ENCODE measurements at regions not wholly inside any gene's neighbourhood (a gene's known extent, or its start where the extent isn't known, plus 50 kb on each side); places are given as distances from the start of the nearest gene placed in this dataset.

- TF ChIP-seq, protein P1, sequence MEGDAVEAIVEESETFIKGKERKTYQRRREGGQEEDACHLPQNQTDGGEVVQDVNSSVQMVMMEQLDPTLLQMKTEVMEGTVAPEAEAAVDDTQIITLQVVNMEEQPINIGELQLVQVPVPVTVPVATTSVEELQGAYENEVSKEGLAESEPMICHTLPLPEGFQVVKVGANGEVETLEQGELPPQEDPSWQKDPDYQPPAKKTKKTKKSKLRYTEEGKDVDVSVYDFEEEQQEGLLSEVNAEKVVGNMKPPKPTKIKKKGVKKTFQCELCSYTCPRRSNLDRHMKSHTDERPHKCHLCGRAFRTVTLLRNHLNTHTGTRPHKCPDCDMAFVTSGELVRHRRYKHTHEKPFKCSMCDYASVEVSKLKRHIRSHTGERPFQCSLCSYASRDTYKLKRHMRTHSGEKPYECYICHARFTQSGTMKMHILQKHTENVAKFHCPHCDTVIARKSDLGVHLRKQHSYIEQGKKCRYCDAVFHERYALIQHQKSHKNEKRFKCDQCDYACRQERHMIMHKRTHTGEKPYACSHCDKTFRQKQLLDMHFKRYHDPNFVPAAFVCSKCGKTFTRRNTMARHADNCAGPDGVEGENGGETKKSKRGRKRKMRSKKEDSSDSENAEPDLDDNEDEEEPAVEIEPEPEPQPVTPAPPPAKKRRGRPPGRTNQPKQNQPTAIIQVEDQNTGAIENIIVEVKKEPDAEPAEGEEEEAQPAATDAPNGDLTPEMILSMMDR (conservative IDR thresholded peaks at IDR 0.05) = no peak
- no peak for TF ChIP-seq EZH2 (IDR thresholded peaks at IDR 0.05; ENCODE audit: low read depth)
Observed at GRCh38 chr10:69684981-69685353, 54.9 kb downstream of the FAM241B start.

Data from PC-9 (cell line).